ENCODE measurements at regions not wholly inside any gene's neighbourhood (a gene's known extent, or its start where the extent isn't known, plus 50 kb on each side); places are given as distances from the start of the nearest gene placed in this dataset.

DNA sequence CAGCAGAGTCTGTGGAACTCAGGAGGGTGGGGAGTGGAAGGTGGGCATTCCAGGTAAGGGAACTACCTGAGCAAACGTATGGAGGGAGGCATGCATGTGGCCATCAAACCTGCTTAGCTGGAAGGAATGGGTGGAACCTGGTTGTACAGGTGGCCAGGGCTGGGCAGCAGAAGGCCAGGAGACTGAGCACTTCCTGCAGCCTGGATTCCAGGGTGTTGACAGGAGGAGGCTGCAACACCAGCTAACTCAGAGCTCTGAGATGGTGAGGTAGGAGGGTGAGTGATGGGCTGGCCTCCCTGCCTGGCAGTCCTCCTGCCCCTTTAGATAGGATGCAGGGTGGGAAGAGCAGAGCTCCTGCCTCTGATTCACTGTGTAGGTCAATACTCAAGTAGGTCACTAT lies 92.5 kb upstream of the CPEB4 start:
- no TSS peak for BruUV-seq (replicated peaks)
- WGBS (ENCODE audit: insufficient coverage, low coverage, missing lambda C conversion rate), result no CpG with 5 or more reads among the region's 1 CpG
- FAIRE-seq, result no peak
- TF ChIP-seq, protein P1, sequence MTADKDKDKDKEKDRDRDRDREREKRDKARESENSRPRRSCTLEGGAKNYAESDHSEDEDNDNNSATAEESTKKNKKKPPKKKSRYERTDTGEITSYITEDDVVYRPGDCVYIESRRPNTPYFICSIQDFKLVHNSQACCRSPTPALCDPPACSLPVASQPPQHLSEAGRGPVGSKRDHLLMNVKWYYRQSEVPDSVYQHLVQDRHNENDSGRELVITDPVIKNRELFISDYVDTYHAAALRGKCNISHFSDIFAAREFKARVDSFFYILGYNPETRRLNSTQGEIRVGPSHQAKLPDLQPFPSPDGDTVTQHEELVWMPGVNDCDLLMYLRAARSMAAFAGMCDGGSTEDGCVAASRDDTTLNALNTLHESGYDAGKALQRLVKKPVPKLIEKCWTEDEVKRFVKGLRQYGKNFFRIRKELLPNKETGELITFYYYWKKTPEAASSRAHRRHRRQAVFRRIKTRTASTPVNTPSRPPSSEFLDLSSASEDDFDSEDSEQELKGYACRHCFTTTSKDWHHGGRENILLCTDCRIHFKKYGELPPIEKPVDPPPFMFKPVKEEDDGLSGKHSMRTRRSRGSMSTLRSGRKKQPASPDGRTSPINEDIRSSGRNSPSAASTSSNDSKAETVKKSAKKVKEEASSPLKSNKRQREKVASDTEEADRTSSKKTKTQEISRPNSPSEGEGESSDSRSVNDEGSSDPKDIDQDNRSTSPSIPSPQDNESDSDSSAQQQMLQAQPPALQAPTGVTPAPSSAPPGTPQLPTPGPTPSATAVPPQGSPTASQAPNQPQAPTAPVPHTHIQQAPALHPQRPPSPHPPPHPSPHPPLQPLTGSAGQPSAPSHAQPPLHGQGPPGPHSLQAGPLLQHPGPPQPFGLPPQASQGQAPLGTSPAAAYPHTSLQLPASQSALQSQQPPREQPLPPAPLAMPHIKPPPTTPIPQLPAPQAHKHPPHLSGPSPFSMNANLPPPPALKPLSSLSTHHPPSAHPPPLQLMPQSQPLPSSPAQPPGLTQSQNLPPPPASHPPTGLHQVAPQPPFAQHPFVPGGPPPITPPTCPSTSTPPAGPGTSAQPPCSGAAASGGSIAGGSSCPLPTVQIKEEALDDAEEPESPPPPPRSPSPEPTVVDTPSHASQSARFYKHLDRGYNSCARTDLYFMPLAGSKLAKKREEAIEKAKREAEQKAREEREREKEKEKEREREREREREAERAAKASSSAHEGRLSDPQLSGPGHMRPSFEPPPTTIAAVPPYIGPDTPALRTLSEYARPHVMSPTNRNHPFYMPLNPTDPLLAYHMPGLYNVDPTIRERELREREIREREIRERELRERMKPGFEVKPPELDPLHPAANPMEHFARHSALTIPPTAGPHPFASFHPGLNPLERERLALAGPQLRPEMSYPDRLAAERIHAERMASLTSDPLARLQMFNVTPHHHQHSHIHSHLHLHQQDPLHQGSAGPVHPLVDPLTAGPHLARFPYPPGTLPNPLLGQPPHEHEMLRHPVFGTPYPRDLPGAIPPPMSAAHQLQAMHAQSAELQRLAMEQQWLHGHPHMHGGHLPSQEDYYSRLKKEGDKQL (CRISPR knock-in tag; IDR thresholded peaks at IDR 0.05; ENCODE audit: borderline replicate concordance), result no peak
- TF ChIP-seq, protein P2, sequence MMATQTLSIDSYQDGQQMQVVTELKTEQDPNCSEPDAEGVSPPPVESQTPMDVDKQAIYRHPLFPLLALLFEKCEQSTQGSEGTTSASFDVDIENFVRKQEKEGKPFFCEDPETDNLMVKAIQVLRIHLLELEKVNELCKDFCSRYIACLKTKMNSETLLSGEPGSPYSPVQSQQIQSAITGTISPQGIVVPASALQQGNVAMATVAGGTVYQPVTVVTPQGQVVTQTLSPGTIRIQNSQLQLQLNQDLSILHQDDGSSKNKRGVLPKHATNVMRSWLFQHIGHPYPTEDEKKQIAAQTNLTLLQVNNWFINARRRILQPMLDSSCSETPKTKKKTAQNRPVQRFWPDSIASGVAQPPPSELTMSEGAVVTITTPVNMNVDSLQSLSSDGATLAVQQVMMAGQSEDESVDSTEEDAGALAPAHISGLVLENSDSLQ (IDR thresholded peaks at IDR 0.05), result no peak
- TF ChIP-seq, protein P3, sequence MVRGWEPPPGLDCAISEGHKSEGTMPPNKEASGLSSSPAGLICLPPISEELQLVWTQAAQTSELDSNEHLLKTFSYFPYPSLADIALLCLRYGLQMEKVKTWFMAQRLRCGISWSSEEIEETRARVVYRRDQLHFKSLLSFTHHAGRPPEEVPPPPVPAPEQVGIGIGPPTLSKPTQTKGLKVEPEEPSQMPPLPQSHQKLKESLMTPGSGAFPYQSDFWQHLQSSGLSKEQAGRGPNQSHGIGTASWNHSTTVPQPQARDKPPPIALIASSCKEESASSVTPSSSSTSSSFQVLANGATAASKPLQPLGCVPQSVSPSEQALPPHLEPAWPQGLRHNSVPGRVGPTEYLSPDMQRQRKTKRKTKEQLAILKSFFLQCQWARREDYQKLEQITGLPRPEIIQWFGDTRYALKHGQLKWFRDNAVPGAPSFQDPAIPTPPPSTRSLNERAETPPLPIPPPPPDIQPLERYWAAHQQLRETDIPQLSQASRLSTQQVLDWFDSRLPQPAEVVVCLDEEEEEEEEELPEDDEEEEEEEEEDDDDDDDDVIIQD (CRISPR knock-in tag; IDR thresholded peaks at IDR 0.05), result no peak
- TF ChIP-seq GATAD2B (IDR thresholded peaks at IDR 0.05; ENCODE audit: borderline replicate concordance), result no peak
- TF ChIP-seq SIX5 (IDR thresholded peaks at IDR 0.05; ENCODE audit: borderline replicate concordance in 1 of 2, insufficient read depth in 1 of 2, low read depth in 1 of 2, low read length in 2 of 2), result no peak
- no peak for TF ChIP-seq GABPB2 (CRISPR knock-in tag; conservative IDR thresholded peaks at IDR 0.05)
- TF ChIP-seq NBN (IDR thresholded peaks at IDR 0.05; ENCODE audit: low read depth), result no peak
- TF ChIP-seq, protein P4, sequence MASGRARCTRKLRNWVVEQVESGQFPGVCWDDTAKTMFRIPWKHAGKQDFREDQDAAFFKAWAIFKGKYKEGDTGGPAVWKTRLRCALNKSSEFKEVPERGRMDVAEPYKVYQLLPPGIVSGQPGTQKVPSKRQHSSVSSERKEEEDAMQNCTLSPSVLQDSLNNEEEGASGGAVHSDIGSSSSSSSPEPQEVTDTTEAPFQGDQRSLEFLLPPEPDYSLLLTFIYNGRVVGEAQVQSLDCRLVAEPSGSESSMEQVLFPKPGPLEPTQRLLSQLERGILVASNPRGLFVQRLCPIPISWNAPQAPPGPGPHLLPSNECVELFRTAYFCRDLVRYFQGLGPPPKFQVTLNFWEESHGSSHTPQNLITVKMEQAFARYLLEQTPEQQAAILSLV (tag; IDR thresholded peaks at IDR 0.05), result no peak
- TF ChIP-seq, protein P5, sequence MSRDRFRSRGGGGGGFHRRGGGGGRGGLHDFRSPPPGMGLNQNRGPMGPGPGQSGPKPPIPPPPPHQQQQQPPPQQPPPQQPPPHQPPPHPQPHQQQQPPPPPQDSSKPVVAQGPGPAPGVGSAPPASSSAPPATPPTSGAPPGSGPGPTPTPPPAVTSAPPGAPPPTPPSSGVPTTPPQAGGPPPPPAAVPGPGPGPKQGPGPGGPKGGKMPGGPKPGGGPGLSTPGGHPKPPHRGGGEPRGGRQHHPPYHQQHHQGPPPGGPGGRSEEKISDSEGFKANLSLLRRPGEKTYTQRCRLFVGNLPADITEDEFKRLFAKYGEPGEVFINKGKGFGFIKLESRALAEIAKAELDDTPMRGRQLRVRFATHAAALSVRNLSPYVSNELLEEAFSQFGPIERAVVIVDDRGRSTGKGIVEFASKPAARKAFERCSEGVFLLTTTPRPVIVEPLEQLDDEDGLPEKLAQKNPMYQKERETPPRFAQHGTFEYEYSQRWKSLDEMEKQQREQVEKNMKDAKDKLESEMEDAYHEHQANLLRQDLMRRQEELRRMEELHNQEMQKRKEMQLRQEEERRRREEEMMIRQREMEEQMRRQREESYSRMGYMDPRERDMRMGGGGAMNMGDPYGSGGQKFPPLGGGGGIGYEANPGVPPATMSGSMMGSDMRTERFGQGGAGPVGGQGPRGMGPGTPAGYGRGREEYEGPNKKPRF (IDR thresholded peaks at IDR 0.05; ENCODE audit: low read depth, low read length), result no peak
- TF ChIP-seq HCFC1 (IDR thresholded peaks at IDR 0.05; ENCODE audit: low read depth, low read length), result no peak
- no peak for TF ChIP-seq EWSR1 (IDR thresholded peaks at IDR 0.05; ENCODE audit: borderline replicate concordance, low read depth, partially characterized antibody)

More for the DNA sequence above, 92.5 kb upstream of the CPEB4 start:
- Histone ChIP-seq H3K4me3 (no peak overlapping the region), H3K79me2 (ENCODE audit: control insufficient read depth, insufficient read depth, low read length) (no peaks in the 10 kb centered on the region), H4K20me1 (replicated peaks; ENCODE audit: control insufficient read depth, insufficient read depth, low read length) (no peaks in the 10 kb centered on the region), H2AFZ (ENCODE audit: low read depth, low read length) (no peak overlapping the region), H3K4me2 (ENCODE audit: insufficient read depth, low read length) (no peak overlapping the region), H3K27ac (ENCODE audit: extremely low read depth, low read depth, low read length) (no peak overlapping the region), H3K4me1 (replicated peaks in 1 of 2; ENCODE audit: control insufficient read depth in 2 of 2, insufficient read depth in 2 of 2, low read length in 2 of 2) (peaks cover 7 to 15% of the 10 kb centered on the region in 2 experiments; a peak in 4 of 5 replicates), H3K9me3 (replicated peaks; ENCODE audit: control insufficient read depth, insufficient read depth, low read depth, low read length) (no peaks in the 10 kb centered on the region), H3K36me3 (ENCODE audit: control insufficient read depth, insufficient read depth, low read length) (no peaks in the 10 kb centered on the region), H3K27me3 (ENCODE audit: control insufficient read depth in 2 of 2, insufficient read depth in 2 of 2, low read length in 2 of 2) (no peaks in the 10 kb centered on the region), H3K9me1 (ENCODE audit: control insufficient read depth, insufficient read depth, low read length) (no peaks in the 10 kb centered on the region), H3K9ac (ENCODE audit: insufficient read depth in 1 of 2, low read depth in 2 of 2, low read length in 2 of 2) (no peak overlapping the region)
- in situ Hi-C loops (cut with MboI) (no loop called here), intact Hi-C loops (cut with micrococcal nuclease) (no loop called here)
- no peak for DNase-seq (ENCODE audit: extremely low read depth in 1 of 4, low spot score in 3 of 4)
- ChIA-PET CTCF (ENCODE audit: low intra/inter-chr PET ratio) (no interaction called here), POLR2A (interaction anchor here (0.8 to 1.0 kb wide), 2 partner anchors 9 to 44 kb away, joined by 3 to 6 read pairs; no protein-coding TSS in a partner anchor)
- ATAC-seq, result no peak

All from K562 (cell line).